ENCODE measurements at regions not wholly inside any gene's neighbourhood (a gene's known extent, or its start where the extent isn't known, plus 50 kb on each side); places are given as distances from the start of the nearest gene placed in this dataset.

GRCh38 chr6:104548297-104548696 lies 311.4 kb downstream of the HACE1 start:
- TF ChIP-seq YY1 (IDR thresholded peaks at IDR 0.05; ENCODE audit: insufficient read depth, insufficient read length) (no peak), ZNF274 (IDR thresholded peaks at IDR 0.05; ENCODE audit: low read depth, low read length) (no peak), SUZ12 (IDR thresholded peaks at IDR 0.05; ENCODE audit: extremely low read depth, insufficient read depth, insufficient read length) (no peak)
